Epithelial cell of prostate (primary cell): ENCODE measurements at regions not wholly inside any gene's neighbourhood (a gene's known extent, or its start where the extent isn't known, plus 50 kb on each side); places are given as distances from the start of the nearest gene placed in this dataset.
"Not testable (repeated sequence)": the region's sequence is repeated elsewhere in the genome, so short reads cannot be mapped to it uniquely, and the experiment has no call there.

Experiments used
- DNase-seq: peaks from one replicate; pipeline ENCODE4 v3.0.0-alpha.2; 2011; ENCODE audit warnings: low read depth, low spot score
- H3K27ac ChIP-seq: fragments of 450-650 bp; 2 replicates; pipeline ENCODE4 v1.5.1; 2017; ENCODE audit warnings: mild to moderate bottlenecking

GRCh38 chr21:34217263-34217662, 143.9 kb downstream of the MRPS6 start:
- no peak overlapping the region for H3K27ac ChIP-seq
- DNase-seq: no peak

DNA sequence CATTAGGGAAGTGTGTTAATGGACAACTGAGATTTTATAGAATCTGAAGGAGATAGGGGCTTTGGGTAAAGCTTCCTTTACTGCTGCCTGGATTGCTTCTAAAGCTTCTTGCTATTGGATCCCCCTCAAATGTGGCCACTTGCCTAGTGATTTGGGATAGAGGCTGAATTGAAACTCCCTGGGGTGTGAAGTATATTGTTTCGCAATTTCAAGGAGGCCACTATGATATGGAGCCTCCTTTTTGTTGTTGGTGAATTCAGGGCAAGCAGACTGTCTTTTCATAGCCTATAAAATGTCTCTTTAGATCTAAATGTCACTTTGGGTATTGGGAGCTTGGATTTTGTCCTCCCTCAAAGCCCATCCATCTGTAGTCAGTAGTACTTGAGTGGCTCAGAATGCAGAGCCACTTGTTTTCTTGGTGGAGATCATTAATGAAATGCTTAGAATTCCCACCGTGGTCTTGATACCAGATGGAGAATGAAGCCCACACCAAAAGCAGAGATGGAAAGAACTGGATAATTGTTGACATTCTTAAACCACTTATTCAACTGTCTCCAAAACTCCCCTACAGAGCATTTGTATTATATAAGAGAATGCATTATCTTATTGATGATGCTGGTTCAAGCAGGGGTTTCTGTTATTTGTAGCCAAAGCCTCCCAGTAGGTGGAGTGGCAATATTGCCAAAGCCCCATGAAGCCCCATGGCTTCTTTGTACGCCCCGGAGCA, 144.3 kb upstream of the KCNE2 start:
- H3K27ac ChIP-seq: no peak overlapping the region
- DNase-seq: no peak

GRCh38 chr21:34220556-34221195, 143.1 kb upstream of the KCNE2 start:
- DNase-seq: no peak
- no peak overlapping the region for H3K27ac ChIP-seq

- no peak overlapping the region for H3K27ac ChIP-seq
- DNase-seq: no peak
Observed at GRCh38 chr21:34221331-34222030, 142.3 kb upstream of the KCNE2 start.

GRCh38 chr21:34222031-34222335, 141.8 kb upstream of the KCNE2 start:
- H3K27ac ChIP-seq: no peak overlapping the region
- DNase-seq: no peak

GRCh38 chr21:34223376-34223775, 140.4 kb upstream of the KCNE2 start:
- no peak overlapping the region for H3K27ac ChIP-seq
- no peak for DNase-seq

DNA sequence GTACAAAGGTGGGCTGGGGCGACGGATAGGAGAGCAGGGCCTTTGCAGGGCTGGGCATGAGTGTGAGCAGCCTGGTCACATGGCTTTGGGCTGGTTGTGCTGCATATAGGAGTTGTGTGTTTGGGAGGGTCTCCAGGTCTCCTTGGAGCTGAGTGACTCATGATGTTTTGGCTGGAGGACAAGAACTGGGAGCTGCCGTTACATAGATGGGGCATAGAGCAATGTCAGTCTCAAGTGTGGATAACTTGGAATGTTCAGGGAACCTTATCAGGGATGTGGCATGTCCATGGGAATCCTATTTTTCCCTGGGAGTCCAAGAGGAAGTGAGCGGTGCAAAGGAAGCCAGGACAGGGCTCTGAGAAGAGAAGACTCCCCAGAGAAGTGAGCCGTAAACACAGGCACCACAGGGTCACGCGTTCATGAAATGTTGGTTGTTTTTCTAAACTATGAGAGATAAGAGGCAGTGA, 136.4 kb upstream of the KCNE2 start:
- no peak for DNase-seq

DNA sequence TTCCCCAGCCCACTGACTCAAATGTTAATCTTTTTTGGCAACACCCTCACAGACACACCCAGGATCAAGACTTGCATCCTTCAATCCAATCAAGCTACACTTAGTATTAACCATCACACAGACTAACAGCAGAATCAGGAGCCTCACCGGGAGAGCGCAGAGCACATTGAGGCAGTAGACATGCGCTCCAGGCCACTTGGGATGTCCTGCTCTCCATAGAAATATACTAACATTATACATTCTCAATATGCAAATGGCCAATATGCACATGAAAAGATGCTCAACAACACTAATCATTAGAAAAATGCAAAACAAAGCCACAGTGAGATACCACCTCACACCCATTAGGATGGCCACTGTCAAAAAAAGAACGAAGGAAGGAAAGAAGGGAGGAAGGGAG, 135.0 kb upstream of the KCNE2 start:
- no peak overlapping the region for H3K27ac ChIP-seq
- no peak for DNase-seq

More for the DNA sequence above, 136.4 kb upstream of the KCNE2 start:
- no peak overlapping the region for H3K27ac ChIP-seq

DNA sequence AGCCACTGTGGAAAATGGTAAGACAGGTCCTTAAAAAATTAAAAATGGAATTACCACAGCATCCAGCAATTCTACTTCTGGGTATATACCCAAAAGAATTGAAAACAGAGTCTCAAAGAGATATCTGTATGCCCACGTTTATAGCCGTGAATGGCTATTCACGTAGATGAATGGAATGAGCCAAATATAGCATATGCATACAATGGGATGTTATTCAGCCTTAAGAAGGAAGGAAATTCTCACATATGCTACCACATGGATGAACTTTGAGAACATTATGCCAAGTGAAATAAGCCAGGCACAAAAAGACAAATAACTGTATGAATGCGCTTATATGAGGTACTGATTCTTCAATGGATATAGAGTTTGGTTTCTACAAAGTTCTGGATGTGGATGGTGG, 134.5 kb upstream of the KCNE2 start:
- no peak overlapping the region for H3K27ac ChIP-seq
- DNase-seq: no peak

DNA sequence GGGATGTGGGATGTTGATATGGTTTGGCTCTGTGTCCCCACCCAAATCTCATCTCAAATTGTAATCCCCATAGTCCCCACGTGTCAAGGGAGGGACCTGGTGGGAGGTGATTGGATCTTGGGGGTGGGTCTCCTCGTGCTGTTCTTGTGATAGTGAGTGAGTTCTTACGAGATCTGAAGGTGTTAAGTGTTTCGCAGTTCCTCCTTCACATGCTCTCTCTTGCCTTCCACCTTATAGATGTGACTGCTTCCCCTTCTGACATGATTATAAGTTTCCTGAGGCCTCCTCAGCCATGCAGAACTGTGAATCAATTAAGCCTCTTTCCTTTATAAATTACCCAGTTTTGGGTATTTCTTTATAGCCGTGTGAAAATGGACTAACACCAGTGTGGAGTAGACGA, 130.1 kb upstream of the KCNE2 start:
- not testable (repeated sequence) for H3K27ac ChIP-seq, DNase-seq

DNA sequence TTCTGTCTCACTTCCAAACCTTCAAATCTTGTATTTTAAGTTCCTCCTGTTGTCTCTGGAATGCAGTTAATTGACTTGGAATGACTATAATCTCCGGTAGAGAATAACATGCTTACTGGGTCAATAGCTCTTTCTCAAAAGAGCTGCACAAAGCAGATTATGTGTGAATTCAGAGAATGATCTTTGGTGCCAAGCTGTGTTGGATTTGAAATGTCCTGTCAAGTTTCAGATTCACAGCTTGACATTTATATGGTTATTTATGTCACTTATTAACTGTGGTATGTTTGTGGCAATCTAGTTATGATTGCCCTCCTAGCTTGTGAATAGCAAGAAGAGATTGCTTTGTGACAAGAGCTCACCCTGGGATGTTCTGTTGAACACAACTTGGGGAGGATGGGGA, 128.3 kb upstream of the KCNE2 start:
- DNase-seq: no peak
- H3K27ac ChIP-seq: no peak overlapping the region

DNA sequence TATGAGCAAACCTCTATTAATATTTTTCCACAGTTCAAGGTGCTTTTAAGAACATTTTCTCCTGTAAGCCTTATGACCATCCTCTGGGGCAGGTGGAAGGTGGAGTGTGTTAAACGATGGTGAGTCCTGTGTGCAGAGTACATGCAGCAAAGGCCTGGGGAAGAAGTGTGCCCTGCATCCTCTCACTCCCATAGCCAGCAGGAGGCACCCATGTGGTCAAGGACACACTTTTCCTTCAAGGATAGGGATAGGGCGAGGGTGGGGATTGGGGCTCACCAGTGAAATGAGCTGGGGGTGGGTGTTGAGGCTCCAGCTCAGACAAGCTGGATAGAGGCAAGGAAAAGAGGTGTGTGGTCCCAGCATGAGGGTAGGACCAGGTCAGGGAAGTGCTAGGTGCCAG, 120.8 kb upstream of the KCNE2 start:
- no peak for DNase-seq
- no peak overlapping the region for H3K27ac ChIP-seq

DNA sequence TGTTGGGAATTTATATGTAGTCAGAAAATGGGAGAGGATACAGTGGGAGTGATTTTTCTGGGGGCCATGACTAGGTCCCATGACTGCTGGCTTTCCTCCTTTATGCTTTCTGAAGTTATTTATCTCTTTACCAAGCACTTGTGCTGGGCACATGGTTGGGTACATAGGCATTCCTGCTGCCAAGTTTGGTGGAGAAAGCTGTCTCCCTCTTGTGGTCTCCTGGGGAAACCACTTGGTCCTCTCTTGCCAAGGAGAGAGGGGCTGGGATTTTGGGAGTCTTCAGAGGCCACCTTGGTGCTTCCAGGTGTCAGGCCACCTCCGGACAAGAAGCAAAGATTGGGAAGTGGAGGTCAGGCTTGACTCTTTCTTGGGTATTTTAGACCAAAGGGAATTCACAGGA, 120.2 kb upstream of the KCNE2 start:
- DNase-seq: no peak

GRCh38 chr21:34252751-34253150, 111.1 kb upstream of the KCNE2 start:
- no peak overlapping the region for H3K27ac ChIP-seq
- DNase-seq: no peak

More for the DNA sequence above, 120.2 kb upstream of the KCNE2 start:
- H3K27ac ChIP-seq: no peak overlapping the region

GRCh38 chr21:34255073-34255472, 108.7 kb upstream of the KCNE2 start:
- H3K27ac ChIP-seq: no peak overlapping the region
- DNase-seq: no peak

- no peak for DNase-seq
- H3K27ac ChIP-seq: no peak overlapping the region
Observed at GRCh38 chr21:34260277-34261008, 103.4 kb upstream of the KCNE2 start.

DNA sequence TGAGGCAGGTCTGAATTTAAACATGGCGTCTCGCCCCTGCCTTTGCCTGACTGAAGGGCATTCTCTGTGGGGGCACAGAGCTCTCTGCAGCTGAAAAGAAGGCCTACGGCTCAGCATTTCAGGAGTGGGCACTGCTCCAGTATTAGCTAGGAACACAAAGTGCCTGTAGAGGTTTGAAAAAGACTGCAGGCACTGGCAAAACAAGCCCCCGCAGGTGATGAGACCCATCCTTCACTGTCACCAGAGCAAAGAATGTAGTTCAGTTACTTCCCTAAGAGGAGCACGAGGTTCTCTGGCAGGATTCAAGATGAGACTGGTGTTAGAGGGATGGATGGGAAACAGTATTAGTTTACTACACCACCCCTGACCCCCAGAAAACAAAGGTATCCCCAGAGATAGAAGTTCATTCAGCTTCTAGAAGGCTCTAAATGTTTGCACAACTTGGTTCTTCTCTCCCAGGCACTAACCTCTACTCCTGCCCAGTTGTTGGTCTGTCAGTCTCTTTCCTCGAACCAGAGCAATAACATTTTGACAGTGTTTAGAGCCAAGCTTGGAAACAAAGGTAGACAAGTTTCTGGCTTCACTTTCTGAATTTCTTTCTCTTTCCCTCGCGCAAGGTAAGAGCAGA, 101.9 kb upstream of the KCNE2 start:
- no peak for DNase-seq

GRCh38 chr21:34262469-34262845, 101.3 kb upstream of the KCNE2 start:
- H3K27ac ChIP-seq: no peak overlapping the region

More for the DNA sequence above, 101.9 kb upstream of the KCNE2 start:
- no peak overlapping the region for H3K27ac ChIP-seq

GRCh38 chr21:34263629-34264028, 100.2 kb upstream of the KCNE2 start:
- no peak overlapping the region for H3K27ac ChIP-seq

More at GRCh38 chr21:34262469-34262845, 101.3 kb upstream of the KCNE2 start:
- DNase-seq: no peak

DNA sequence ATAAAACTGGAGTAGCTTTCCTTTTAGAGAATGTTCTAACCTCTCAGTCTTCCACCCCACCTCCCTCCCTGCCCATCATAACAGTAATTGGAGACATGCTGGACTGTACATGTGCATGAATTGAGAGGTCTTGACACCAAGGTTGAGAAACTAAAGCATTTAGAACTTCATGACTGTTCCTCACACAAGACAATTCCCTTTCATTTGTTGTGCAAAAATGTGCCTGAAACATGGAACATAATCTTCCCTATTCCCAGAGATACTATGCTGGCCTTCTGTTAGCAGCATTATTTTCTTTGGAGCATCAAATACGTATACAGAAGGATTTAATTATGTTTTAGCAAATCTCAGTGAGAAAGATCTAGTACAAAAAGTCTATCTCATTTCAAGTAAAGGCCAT, 97.5 kb upstream of the KCNE2 start:
- no peak overlapping the region for H3K27ac ChIP-seq
- DNase-seq: no peak

More at GRCh38 chr21:34263629-34264028, 100.2 kb upstream of the KCNE2 start:
- DNase-seq: no peak
